Hematopoietic multipotent progenitor cell treated with erythropoietin and hydrocortisone succinate and interleukin-3 and kit ligand, for 15 days (in vitro differentiated cells): ENCODE measurements at regions not wholly inside any gene's neighbourhood (a gene's known extent, or its start where the extent isn't known, plus 50 kb on each side); places are given as distances from the start of the nearest gene placed in this dataset.
"Not testable (repeated sequence)": the region's sequence is repeated elsewhere in the genome, so short reads cannot be mapped to it uniquely, and the experiment has no call there.

Experiments used
- DNase-seq: peaks from one replicate; pipeline ENCODE4 v3.0.0-alpha.2; 2015; ENCODE audit warnings: low spot score

GRCh38 chr15:96470681-96471310 is 140.3 kb downstream of the NR2F2 start:
- no peak for DNase-seq

- DNase-seq: no peak
These were observed 142.2 kb downstream of the NR2F2 start for GRCh38 chr15:96472681-96473080.

GRCh38 chr15:96473556-96473955 is 143.1 kb downstream of the NR2F2 start:
- no peak for DNase-seq

DNA sequence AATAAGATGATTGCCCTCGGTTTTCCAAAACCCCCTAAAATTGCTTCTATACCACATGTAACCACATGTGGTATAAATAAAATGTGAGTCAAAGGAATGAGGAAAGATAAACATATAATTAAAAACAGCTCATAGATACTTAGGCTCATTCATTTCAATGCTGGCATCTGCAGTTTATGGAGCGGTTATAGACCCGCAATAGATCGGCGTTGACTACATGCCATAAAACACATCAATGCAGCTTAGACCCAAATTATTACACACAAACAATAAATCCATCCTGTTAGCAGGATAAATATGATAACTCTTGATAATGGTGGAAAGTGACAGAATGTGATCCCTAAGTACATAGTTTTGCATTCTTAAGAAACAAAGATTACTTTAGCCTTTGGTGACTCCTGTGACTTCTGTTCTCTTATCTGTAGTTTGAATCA is 143.7 kb downstream of the NR2F2 start:
- no peak for DNase-seq

DNA sequence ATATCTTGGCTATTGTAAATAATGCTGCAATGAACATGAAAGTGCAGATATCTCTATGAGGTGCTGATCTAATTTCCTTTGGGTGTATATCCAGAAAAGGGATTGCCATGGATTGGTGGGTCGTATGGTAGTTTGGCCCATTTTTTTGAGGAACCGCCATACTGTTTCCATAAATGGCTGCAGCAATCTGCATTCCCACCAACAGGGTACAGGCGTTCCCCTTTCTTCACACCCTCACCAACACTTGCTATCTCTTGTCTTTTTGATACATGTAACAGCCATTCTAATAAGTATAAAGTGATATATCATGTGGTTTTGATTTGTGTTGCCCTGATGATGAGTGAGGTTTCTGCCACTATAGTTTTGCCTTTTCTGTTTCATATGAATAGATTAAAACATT is 146.7 kb downstream of the NR2F2 start:
- DNase-seq: no peak

DNA sequence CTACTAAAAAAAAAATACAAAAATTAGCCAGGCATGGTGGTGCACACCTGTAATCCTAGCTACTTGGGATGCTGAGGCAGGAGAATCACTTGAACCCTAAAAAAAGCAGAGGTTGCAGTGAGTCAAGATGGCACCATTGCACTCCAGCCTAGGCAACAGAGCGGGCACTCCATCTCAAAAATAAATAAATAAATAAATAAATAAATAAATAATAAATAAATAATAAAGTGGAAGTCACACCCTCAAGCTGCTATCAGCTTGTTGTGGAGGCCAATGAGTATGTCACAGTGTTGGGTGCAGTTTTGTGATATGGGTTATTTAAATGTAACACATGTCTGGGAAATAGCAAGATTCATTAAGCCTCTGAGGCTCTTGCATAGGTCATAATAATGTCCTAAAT is 153.9 kb downstream of the NR2F2 start:
- not testable (repeated sequence) for DNase-seq

- DNase-seq: no peak
These were observed 154.3 kb downstream of the NR2F2 start for GRCh38 chr15:96484830-96485229.

- no peak for DNase-seq
These were observed 156.7 kb downstream of the NR2F2 start for GRCh38 chr15:96487245-96487644.

DNA sequence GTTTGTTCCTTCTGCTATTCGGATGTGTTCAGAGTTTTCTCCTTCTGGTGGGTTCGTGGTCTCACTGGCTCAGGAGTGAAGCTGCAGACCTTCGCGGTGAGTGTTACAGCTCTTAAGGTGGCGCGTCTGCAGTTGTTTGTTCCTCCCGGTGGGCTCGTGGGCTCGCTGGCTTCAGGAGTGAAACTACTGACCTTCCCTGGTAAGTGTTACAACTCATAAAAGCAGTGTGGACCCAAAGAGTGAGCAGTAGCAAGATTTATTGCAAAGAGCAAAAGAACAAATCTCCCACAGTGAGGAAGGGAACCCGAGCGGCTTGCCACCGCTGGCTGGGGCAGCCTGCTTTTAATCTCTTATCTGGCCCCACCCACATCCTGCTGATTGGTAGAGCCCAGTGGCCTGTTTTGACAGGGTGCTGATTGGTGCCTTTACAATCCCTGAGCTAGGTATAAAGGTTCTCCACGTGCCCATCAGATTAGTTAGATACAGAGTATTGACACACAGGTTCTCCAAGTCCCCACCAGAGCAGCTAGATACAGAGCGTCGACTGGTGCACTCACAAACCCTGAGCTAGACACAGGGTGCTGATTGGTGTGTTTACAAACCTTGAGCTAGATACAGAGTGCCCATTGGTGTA is 160.7 kb downstream of the NR2F2 start:
- not testable (repeated sequence) for DNase-seq

GRCh38 chr15:96491700-96492644 is 161.5 kb downstream of the NR2F2 start:
- DNase-seq: not testable (repeated sequence)

- DNase-seq: no peak
These were observed 164.0 kb downstream of the NR2F2 start for GRCh38 chr15:96494505-96494904.

- DNase-seq: no peak
These were observed 164.9 kb downstream of the NR2F2 start for GRCh38 chr15:96495386-96495785.

DNA sequence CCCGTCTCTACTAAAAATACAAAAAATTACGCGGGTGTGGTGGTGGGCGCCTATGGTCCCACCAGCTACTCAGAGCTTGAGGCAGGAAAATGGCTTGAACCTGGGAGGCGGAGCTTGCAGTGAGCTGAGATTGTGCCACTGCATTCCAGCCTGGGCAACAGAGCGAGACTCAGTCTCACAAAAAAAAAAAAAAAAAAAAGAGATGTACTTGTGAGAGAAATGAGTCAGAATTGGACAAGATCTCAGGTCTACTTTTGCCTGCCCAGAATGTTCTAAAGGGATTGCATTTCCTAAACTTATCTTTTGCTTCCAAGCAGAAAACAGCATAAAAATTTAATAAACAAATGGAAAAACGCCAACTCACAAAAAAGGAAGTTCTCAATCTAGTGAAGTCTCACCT is 167.5 kb downstream of the NR2F2 start:
- no peak for DNase-seq

GRCh38 chr15:96500508-96500907 is 170.0 kb downstream of the NR2F2 start:
- DNase-seq: no peak

DNA sequence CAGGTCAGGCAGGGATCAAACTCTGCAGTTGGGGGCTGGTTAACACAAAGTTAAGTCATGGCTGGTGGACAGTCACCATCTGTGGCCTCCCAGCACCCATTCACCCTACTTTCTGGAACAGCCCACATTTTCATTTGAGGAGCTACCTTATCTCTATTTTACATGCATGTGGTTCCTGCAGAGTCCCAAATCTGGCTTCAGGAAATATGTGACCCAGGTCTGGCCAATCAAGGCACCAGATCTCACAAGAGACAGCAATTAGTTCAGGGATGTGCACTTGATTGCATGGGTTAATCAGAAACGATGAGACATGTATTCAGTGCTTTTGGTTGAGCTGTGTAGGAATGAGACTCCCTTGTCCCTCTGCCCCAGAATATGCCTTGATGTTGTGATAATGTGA is 170.9 kb downstream of the NR2F2 start:
- no peak for DNase-seq

DNA sequence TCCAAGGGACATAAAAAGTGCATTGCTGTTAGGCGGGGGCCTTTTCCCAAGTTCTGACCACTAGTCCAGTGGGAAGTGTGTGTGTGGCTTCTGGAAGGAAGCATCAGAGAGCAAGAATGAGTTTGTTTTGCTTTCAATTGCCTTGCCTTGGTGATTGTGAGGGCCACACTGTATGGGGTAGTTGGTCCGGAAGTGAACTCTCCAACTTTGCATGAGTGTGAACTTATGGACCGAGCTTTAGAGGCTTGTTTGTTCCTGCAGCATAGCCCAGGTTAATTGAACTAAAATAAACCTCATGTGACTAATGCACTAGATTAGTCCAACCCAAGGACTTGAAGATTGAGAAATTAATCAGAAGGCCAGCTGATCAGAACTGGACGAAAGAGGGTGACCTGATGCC is 171.7 kb downstream of the NR2F2 start:
- DNase-seq: no peak

GRCh38 chr15:96503276-96503675 is 172.8 kb downstream of the NR2F2 start:
- DNase-seq: no peak

DNA sequence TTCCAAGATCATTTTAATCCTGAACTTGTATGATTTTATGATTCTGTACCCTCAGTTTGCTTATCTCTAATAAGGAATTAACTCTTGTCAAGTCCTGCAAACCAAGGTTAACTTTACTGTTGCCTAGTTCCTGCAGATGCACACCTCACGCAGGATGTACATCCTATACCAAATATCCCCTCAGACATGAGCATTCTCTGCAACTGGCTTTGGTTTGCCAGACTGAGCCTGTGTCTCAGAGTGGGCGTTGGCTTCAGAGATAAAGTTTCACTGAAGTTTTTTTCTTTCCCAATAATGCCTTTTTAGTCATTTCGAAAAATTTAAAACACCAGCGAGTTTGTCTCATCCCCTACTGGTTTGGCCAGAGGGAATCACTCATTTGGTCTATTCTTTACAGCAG is 173.9 kb downstream of the NR2F2 start:
- no peak for DNase-seq

DNA sequence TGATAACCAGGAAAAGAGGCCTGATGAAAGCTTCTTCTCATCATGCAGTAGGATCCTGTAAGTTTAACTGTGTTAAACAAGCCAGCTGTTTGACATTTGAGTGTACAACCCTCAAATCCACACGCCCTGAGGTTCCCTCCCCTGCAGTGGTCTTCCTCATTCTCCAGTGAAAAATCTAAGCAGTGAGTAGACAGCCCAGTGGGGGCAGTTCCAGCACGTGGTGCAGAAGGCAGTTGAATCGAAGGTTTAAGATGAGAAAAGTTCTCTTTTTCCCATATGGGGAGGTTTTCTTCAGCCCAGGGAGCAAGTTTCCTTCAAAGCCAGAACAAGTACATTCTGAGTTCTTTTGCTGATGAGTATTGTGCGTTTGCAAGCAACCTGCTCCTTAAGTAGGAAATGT is 174.5 kb downstream of the NR2F2 start:
- DNase-seq: no peak

GRCh38 chr15:96514607-96515285 is 184.2 kb downstream of the NR2F2 start:
- no peak for DNase-seq

DNA sequence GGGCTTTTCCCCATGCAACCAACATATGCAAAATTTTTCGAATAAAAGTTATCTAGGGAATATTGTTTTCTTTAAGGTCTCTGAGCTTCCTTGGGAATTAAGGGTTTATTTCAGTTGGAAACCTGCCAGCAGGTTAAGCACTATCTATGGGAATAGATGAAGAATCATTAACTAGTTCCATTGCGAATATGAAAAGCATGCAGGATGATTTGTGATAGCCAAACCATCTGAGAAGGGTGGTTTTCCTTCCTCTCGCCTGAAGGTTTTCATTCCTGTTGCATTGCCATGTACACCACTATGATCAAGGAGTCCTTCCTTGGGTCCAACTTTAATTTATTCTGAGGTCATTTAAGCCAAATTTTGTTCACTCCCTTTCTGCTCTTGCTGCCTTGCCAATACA is 184.9 kb downstream of the NR2F2 start:
- DNase-seq: no peak

- DNase-seq: no peak
These were observed 190.9 kb downstream of the NR2F2 start for GRCh38 chr15:96521386-96521785.
